ENCODE measurements at regions not wholly inside any gene's neighbourhood (a gene's known extent, or its start where the extent isn't known, plus 50 kb on each side); places are given as distances from the start of the nearest gene placed in this dataset.
"Not testable (repeated sequence)": the region's sequence is repeated elsewhere in the genome, so short reads cannot be mapped to it uniquely, and the experiment has no call there.

- FAIRE-seq: no peak
- DNase-seq (ENCODE audit: insufficient read length, low spot score): no peak
- no peak for TF ChIP-seq POLR2A (IDR thresholded peaks at IDR 0.05; ENCODE audit: low read depth, low read length)
Observed at GRCh38 chr2:118582058-118582457, 265.4 kb downstream of the EN1 start.

GRCh38 chr2:118580651-118581050 lies 266.8 kb downstream of the EN1 start:
- DNase-seq (ENCODE audit: insufficient read length, low spot score) (no peak), FAIRE-seq (no peak)
- no peak for TF ChIP-seq POLR2A (IDR thresholded peaks at IDR 0.05; ENCODE audit: low read depth, low read length)

GRCh38 chr2:118580107-118580506 lies 267.3 kb downstream of the EN1 start:
- TF ChIP-seq POLR2A (IDR thresholded peaks at IDR 0.05; ENCODE audit: low read depth, low read length): no peak
- DNase-seq (ENCODE audit: insufficient read length, low spot score) (no peak), FAIRE-seq (no peak)

GRCh38 chr2:118577202-118577601 lies 270.2 kb downstream of the EN1 start:
- TF ChIP-seq POLR2A (IDR thresholded peaks at IDR 0.05; ENCODE audit: low read depth, low read length): no peak
- FAIRE-seq: no peak
- DNase-seq (ENCODE audit: insufficient read length, low spot score): no peak

- no peak for TF ChIP-seq POLR2A (IDR thresholded peaks at IDR 0.05; ENCODE audit: low read depth, low read length)
- DNase-seq (ENCODE audit: insufficient read length, low spot score) (no peak), FAIRE-seq (no peak)
Observed at GRCh38 chr2:118576109-118576855, 271.2 kb downstream of the EN1 start.

GRCh38 chr2:118572380-118572779 lies 275.1 kb downstream of the EN1 start:
- FAIRE-seq; DNase-seq (ENCODE audit: insufficient read length, low spot score): not testable (repeated sequence)

GRCh38 chr2:118569876-118570535 lies 277.4 kb downstream of the EN1 start:
- TF ChIP-seq POLR2A (IDR thresholded peaks at IDR 0.05; ENCODE audit: low read depth, low read length): no peak
- FAIRE-seq (no peak), DNase-seq (ENCODE audit: insufficient read length, low spot score) (no peak)

GRCh38 chr2:118568700-118569099 lies 278.7 kb downstream of the EN1 start:
- FAIRE-seq: no peak
- no peak for TF ChIP-seq POLR2A (IDR thresholded peaks at IDR 0.05; ENCODE audit: low read depth, low read length)

GRCh38 chr2:118565786-118566540 lies 281.5 kb downstream of the EN1 start:
- DNase-seq (ENCODE audit: insufficient read length, low spot score) (no peak), FAIRE-seq (no peak)
- TF ChIP-seq POLR2A (IDR thresholded peaks at IDR 0.05; ENCODE audit: low read depth, low read length): no peak

More at GRCh38 chr2:118568700-118569099, 278.7 kb downstream of the EN1 start:
- no peak for DNase-seq (ENCODE audit: insufficient read length, low spot score)

GRCh38 chr2:118565301-118565700 lies 282.1 kb downstream of the EN1 start:
- no peak for FAIRE-seq
- DNase-seq (ENCODE audit: insufficient read length, low spot score): no peak
- TF ChIP-seq POLR2A (IDR thresholded peaks at IDR 0.05; ENCODE audit: low read depth, low read length): no peak

GRCh38 chr2:118562144-118562543 lies 285.3 kb downstream of the EN1 start:
- FAIRE-seq: no peak
- no peak for DNase-seq (ENCODE audit: insufficient read length, low spot score)
- no peak for TF ChIP-seq POLR2A (IDR thresholded peaks at IDR 0.05; ENCODE audit: low read depth, low read length)

GRCh38 chr2:118558846-118559245 lies 288.6 kb downstream of the EN1 start:
- DNase-seq (ENCODE audit: insufficient read length, low spot score) (no peak), FAIRE-seq (no peak)
- no peak for TF ChIP-seq POLR2A (IDR thresholded peaks at IDR 0.05; ENCODE audit: low read depth, low read length)

- no peak for TF ChIP-seq POLR2A (IDR thresholded peaks at IDR 0.05; ENCODE audit: low read depth, low read length)
- FAIRE-seq: no peak
Observed at GRCh38 chr2:118557791-118558190, 289.7 kb downstream of the EN1 start.

GRCh38 chr2:118557016-118557415 lies 290.4 kb downstream of the EN1 start:
- TF ChIP-seq POLR2A (IDR thresholded peaks at IDR 0.05; ENCODE audit: low read depth, low read length): no peak
- FAIRE-seq: no peak
- DNase-seq (ENCODE audit: insufficient read length, low spot score): no peak

More at GRCh38 chr2:118557791-118558190, 289.7 kb downstream of the EN1 start:
- no peak for DNase-seq (ENCODE audit: insufficient read length, low spot score)

Measured in H54 (cell line).